NCI-H82 treated with DMSO at 0.1 percent for 48 hours (cell line): ENCODE measurements at regions not wholly inside any gene's neighbourhood (a gene's known extent, or its start where the extent isn't known, plus 50 kb on each side); places are given as distances from the start of the nearest gene placed in this dataset.

ENCODE experiments used
- DNase-seq: peaks from one replicate; lab custom pipeline; 2025; ENCODE audit not compliant: unreplicated experiment; lab: John Stamatoyannopoulos, UW

GRCh38 chr22:49017482-49018329 is 810.0 kb downstream of the BRD1 start:
- DNase-seq = no peak

- no peak for DNase-seq
These were observed 810.7 kb downstream of the BRD1 start for GRCh38 chr22:49016909-49017481.

GRCh38 chr22:49015993-49016908 is 811.4 kb downstream of the BRD1 start:
- no peak for DNase-seq

- DNase-seq = no peak
These were observed 812.2 kb downstream of the BRD1 start for GRCh38 chr22:49015459-49015858.

GRCh38 chr22:49014227-49015201 is 813.2 kb downstream of the BRD1 start:
- DNase-seq = no peak

GRCh38 chr22:49013707-49014106 is 814.0 kb downstream of the BRD1 start:
- DNase-seq = no peak

GRCh38 chr22:49012712-49013395 is 814.8 kb downstream of the BRD1 start:
- no peak for DNase-seq

- DNase-seq = no peak
These were observed 815.7 kb downstream of the BRD1 start for GRCh38 chr22:49011769-49012648.

GRCh38 chr22:49011379-49011768 is 816.3 kb downstream of the BRD1 start:
- DNase-seq = no peak

- no peak for DNase-seq
These were observed 816.8 kb downstream of the BRD1 start for GRCh38 chr22:49010901-49011300.

- DNase-seq = no peak
These were observed 817.4 kb downstream of the BRD1 start for GRCh38 chr22:49010070-49010863.

- DNase-seq = no peak
These were observed 818.2 kb downstream of the BRD1 start for GRCh38 chr22:49009359-49010063.

GRCh38 chr22:49008682-49009235 is 818.9 kb downstream of the BRD1 start:
- DNase-seq = no peak

GRCh38 chr22:49007013-49007653 is 820.5 kb downstream of the BRD1 start:
- DNase-seq = no peak

GRCh38 chr22:49006207-49007012 is 821.3 kb downstream of the BRD1 start:
- no peak for DNase-seq

- no peak for DNase-seq
These were observed 822.1 kb downstream of the BRD1 start for GRCh38 chr22:49005557-49005956.
